ENCODE measurements at regions not wholly inside any gene's neighbourhood (a gene's known extent, or its start where the extent isn't known, plus 50 kb on each side); places are given as distances from the start of the nearest gene placed in this dataset.

DNA sequence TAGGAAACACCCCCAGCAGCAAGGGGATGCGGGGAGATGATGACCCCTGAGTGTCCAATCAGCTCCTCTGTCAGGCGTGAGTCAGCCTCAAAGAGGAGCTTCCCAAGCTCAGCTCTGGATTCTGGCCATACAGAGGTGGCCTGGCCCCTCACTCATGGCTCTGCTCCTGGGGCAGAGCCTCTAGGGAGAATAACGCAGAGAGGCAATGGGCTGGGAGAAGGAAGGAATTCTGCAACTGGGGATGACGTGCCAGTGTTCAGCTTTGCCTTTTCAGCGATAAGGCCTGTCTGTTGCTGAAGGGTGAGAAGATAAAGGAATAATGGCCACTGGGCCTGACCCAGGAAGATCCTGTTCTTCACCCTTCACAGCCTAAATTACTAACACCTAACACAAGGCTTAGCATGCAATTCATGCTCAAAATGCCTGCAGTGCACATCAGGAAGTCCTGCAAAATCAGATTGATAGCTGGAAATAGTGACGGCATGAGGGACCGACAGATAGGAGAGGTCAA, 92.2 kb downstream of the TBX19 start:
- TF ChIP-seq, protein P1, sequence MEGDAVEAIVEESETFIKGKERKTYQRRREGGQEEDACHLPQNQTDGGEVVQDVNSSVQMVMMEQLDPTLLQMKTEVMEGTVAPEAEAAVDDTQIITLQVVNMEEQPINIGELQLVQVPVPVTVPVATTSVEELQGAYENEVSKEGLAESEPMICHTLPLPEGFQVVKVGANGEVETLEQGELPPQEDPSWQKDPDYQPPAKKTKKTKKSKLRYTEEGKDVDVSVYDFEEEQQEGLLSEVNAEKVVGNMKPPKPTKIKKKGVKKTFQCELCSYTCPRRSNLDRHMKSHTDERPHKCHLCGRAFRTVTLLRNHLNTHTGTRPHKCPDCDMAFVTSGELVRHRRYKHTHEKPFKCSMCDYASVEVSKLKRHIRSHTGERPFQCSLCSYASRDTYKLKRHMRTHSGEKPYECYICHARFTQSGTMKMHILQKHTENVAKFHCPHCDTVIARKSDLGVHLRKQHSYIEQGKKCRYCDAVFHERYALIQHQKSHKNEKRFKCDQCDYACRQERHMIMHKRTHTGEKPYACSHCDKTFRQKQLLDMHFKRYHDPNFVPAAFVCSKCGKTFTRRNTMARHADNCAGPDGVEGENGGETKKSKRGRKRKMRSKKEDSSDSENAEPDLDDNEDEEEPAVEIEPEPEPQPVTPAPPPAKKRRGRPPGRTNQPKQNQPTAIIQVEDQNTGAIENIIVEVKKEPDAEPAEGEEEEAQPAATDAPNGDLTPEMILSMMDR (IDR thresholded peaks at IDR 0.05): no peak
- no peak for TF ChIP-seq POLR2AphosphoS5 (IDR thresholded peaks at IDR 0.05)
